RPMI7951 (cell line): ENCODE measurements at regions not wholly inside any gene's neighbourhood (a gene's known extent, or its start where the extent isn't known, plus 50 kb on each side); places are given as distances from the start of the nearest gene placed in this dataset.

ENCODE experiments used
- DNase-seq: peaks from one replicate; pipeline ENCODE4 v3.0.0-alpha.2; 2012; ENCODE audit warnings: low read depth

- no peak for DNase-seq
Measured at GRCh38 chr7:98565103-98565502, 52.0 kb upstream of the NPTX2 start.

GRCh38 chr7:98562871-98563495, 54.1 kb upstream of the NPTX2 start:
- peak; percentile 61 for DNase-seq

GRCh38 chr7:98562381-98562823, 54.7 kb upstream of the NPTX2 start:
- DNase-seq = peak; percentile 80

GRCh38 chr7:98559958-98560357, 57.1 kb upstream of the NPTX2 start:
- DNase-seq = peak; percentile 54

GRCh38 chr7:98559219-98559618, 57.9 kb upstream of the NPTX2 start:
- DNase-seq = no peak

- no peak for DNase-seq
Measured at GRCh38 chr7:98557538-98558031, 59.5 kb upstream of the NPTX2 start.

- DNase-seq = peak; percentile 47
Measured at GRCh38 chr7:98556288-98556687, 60.8 kb upstream of the NPTX2 start.

- DNase-seq = peak; percentile 59
Measured at GRCh38 chr7:98555403-98555802, 61.7 kb upstream of the NPTX2 start.

- no peak for DNase-seq
Measured at GRCh38 chr7:98553666-98554065, 63.4 kb upstream of the NPTX2 start.

GRCh38 chr7:98551611-98552273, 65.3 kb upstream of the NPTX2 start:
- peak; percentile 76 for DNase-seq

- peak; percentile 53 for DNase-seq
Measured at GRCh38 chr7:98548971-98549370, 68.1 kb upstream of the NPTX2 start.

GRCh38 chr7:98548370-98548769, 68.7 kb upstream of the NPTX2 start:
- DNase-seq = no peak

- DNase-seq = no peak
Measured at GRCh38 chr7:98541101-98541500, 76.0 kb upstream of the NPTX2 start.

GRCh38 chr7:98539865-98540264, 77.2 kb upstream of the NPTX2 start:
- no peak for DNase-seq

GRCh38 chr7:98536803-98537202, 80.3 kb upstream of the NPTX2 start:
- DNase-seq = no peak

GRCh38 chr7:98534493-98534892, 82.6 kb upstream of the NPTX2 start:
- DNase-seq = no peak

GRCh38 chr7:98531717-98532116, 85.4 kb upstream of the NPTX2 start:
- DNase-seq = no peak

- no peak for DNase-seq
Measured at GRCh38 chr7:98528079-98528478, 89.0 kb upstream of the NPTX2 start.

GRCh38 chr7:98526059-98526458, 91.0 kb upstream of the NPTX2 start:
- DNase-seq = no peak

- no peak for DNase-seq
Measured at GRCh38 chr7:98521089-98521692, 95.9 kb upstream of the NPTX2 start.

- no peak for DNase-seq
Measured at GRCh38 chr7:98520356-98520951, 96.6 kb upstream of the NPTX2 start.

- DNase-seq = peak; percentile 33
Measured at GRCh38 chr7:98518159-98518947, 98.7 kb upstream of the NPTX2 start.
